Heart left ventricle (tissue), 16 donors: ENCODE measurements at regions not wholly inside any gene's neighbourhood (a gene's known extent, or its start where the extent isn't known, plus 50 kb on each side); places are given as distances from the start of the nearest gene placed in this dataset.
A peak's percentile ranks its signal among the peaks of the same experiment; 100 is the strongest.
"Not testable (repeated sequence)": the region's sequence is repeated elsewhere in the genome, so short reads cannot be mapped to it uniquely, and the experiment has no call there.

Source experiments
- ATAC-seq, 4 donors: fragments of 200-7000 bp; cut with Tn5 transposase; one replicate each; pipeline ENCODE4 v1.9.1; 2020 to 2022; ENCODE audit warnings: moderate library complexity in 4 of 4, mild to moderate bottlenecking in 3 of 4, moderate number of reproducible peaks in 1 of 4
- DNase-seq, 5 donors: peaks; one replicate each; pipeline ENCODE4 v3.0.0-alpha.2; 2020
- H3K27ac ChIP-seq, 12 donors: fragments of 200-600 bp; sonication (generic) in 4 of 12; one replicate each; pipeline versions ENCODE4 v1.5.0 to v1.8.0; 2016 to 2022; ENCODE audit warnings: mild to moderate bottlenecking in 2 of 12
- H3K27me3 ChIP-seq, 9 donors: fragments of 200-600 bp; sonication (generic) in 2 of 9; one replicate each; pipeline versions ENCODE4 v1.5.1 to v1.8.0; 2016 to 2022; ENCODE audit warnings: mild to moderate bottlenecking in 3 of 9
- H3K36me3 ChIP-seq, 9 donors: fragments of 200-600 bp; sonication (generic) in 2 of 9; one replicate each; pipeline versions ENCODE4 v1.5.0 to v1.8.0; 2018 to 2022; ENCODE audit warnings: mild to moderate bottlenecking in 2 of 9
- H3K4me1 ChIP-seq, 12 donors: fragments of 200-600 bp; sonication (generic) in 4 of 12; one replicate each; pipeline versions ENCODE4 v1.5.0 to v1.8.0; 2016 to 2022; ENCODE audit warnings: mild to moderate bottlenecking in 3 of 12
- H3K4me3 ChIP-seq, 12 donors: fragments of 200-600 bp; sonication (generic) in 4 of 12; one replicate each; pipeline versions ENCODE4 v1.5.0 to v1.8.0; 2017 to 2022; ENCODE audit warnings: mild to moderate bottlenecking in 9 of 12, moderate library complexity in 4 of 12
- H3K9me3 ChIP-seq, 12 donors: fragments of 200-600 bp; sonication (generic) in 4 of 12; one replicate each; pipeline versions ENCODE4 v1.5.0 to v1.8.0; 2016 to 2022; ENCODE audit warnings: mild to moderate bottlenecking in 1 of 12
- CTCF ChIP-seq, 12 donors: fragments of 200-600 bp; sonication (generic) in 4 of 12; IDR thresholded peaks; one replicate each; pipeline versions ENCODE4 v1.5.0 to v1.8.0; 2018 to 2022; ENCODE audit warnings: antibody characterized with exemption in 12 of 12, mild to moderate bottlenecking in 5 of 12
- WGBS, 4 donors: extraction: QIAGEN DNeasy Blood & Tissue Kit in 2 of 4; methylation state at CpG; one replicate each; pipeline versions ENCODE4 v1.1.5 to v1.1.7; 2013 to 2018; 5-methylcytosine and 5-hydroxymethylcytosine counted together
- intact Hi-C, 10 donors: fragments of 100-400 bp; cut with DNase I; formaldehyde crosslinking; loops; one replicate each; pipeline versions ENCODE4 v1.11.1 to v1.14.2; 2022
- donor health status: ischemic (EF 13 %, LVEDD 7.1; RV severe dilation, severe dysfunction).
- donor health status: healthy with polysubstance abuse.
- donor health status: DM: no; HTN: yes; CAD: no.
- donor health status: DM: no; HTN: no; CAD: no.
- donor health status: ischemic (EF 25% LVEDD 6.9; RV normal size, moderate dysfunction).
- donor health status: ischemic (EF 25% LVEDD 5.7; RV mildly dilated, moderate dysfunction).
- donor health status: healthy.
- donor health status: DM: yes; HTN: yes; CAD: no.
- donor health status: ischemic (EF 35%, LVEDD 5.7; RV mildly dilated, moderate dysfunction).
- donor health status: nonischemic (EF 11% LVEDD 7.7; RV severe dilation, severe dysfunction).
- donor health status: DM: yes; HTN: yes; CAD: no.
- donor health status: PGD.
- donor health status: ischemic (EF 29% LVEDD 5.4; RV normal size, mild dysfunction).
- donor health status: nonischemic (EF 23%, LVEDD 6.1; RV moderate dilation, normal function).

GRCh38 chr2:87486413-87486812 lies 261.5 kb upstream of the PLGLB2 start:
- peak overlapping the region in 4 of 12 donors; percentile 14 to 30 (median 22) for H3K4me3 ChIP-seq
- H3K4me1 ChIP-seq, result peaks cover 0 to 17% (median 2%) of the 10 kb centered on the region in 12 donors
- H3K36me3 ChIP-seq, intact Hi-C loops, H3K27me3 ChIP-seq, H3K9me3 ChIP-seq, DNase-seq: not testable (repeated sequence)
- H3K27ac ChIP-seq, result peak overlapping the region in 5 of 12 donors; percentile 17 to 70 (median 29)
- 77 to 92% (median 90%) methylated on average over 8 to 9 of the region's 9 CpGs for WGBS, 4 donors
- peak in 3 of 4 donors; percentile 3 to 8 (median 5) for ATAC-seq

DNA sequence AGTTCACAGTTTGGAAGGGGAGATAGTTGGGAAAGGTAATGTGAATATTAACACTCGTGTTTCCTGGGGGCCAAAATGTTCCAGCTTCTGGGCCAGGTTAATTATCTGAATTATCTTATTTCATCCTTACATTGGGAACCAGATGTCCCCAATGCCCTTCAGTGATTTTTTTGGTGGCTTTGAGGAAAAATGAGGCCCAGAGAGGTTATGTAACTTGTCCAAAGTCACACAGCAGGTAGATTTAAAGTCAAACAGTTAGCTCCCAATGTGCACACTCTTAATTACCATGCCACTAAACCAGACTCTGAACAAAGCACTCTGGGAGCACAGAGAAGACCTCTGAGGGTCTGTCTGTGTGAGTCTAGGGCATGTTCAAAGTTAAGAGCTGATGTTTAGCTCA lies 259.9 kb upstream of the PLGLB2 start:
- ATAC-seq, H3K27me3 ChIP-seq, H3K4me3 ChIP-seq, H3K9me3 ChIP-seq, intact Hi-C loops, H3K36me3 ChIP-seq, DNase-seq, H3K27ac ChIP-seq: not testable (repeated sequence)
- 93 to 100% (median 98%) methylated on average over 1 of the region's 1 CpG for WGBS, 4 donors
- H3K4me1 ChIP-seq, result peaks cover 0 to 11% (median 1%) of the 10 kb centered on the region in 12 donors

DNA sequence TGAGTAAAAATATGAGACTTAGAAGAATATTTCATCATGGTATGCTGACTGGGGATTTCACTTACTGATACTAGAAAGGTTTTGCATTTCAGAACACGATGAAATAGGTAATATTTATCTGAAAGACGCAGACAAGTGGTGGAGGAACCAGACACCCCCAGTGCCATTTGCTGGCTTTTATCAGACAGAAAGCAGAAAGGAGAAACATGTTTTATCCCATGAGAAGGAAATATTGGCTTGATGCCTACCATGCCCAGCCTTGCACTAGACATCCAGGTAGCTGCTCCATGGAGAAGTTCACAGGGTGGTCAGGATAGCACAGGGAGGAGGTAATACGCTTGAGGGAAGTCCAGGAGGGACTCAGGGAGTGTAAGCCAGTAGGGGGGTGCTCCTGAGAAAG lies 258.9 kb upstream of the PLGLB2 start:
- H3K27me3 ChIP-seq, DNase-seq, H3K4me3 ChIP-seq, H3K4me1 ChIP-seq, H3K36me3 ChIP-seq, ATAC-seq, H3K9me3 ChIP-seq, intact Hi-C loops, H3K27ac ChIP-seq: not testable (repeated sequence)
- 87 to 98% (median 95%) methylated on average over 3 of the region's 3 CpGs for WGBS, 4 donors

- H3K9me3 ChIP-seq, H3K4me3 ChIP-seq, H3K27me3 ChIP-seq, ATAC-seq, H3K36me3 ChIP-seq, intact Hi-C loops, DNase-seq: not testable (repeated sequence)
- 77 to 88% (median 82%) methylated on average over 5 of the region's 5 CpGs for WGBS, 4 donors
- peaks cover 0 to 20% (median 3%) of the 10 kb centered on the region in 12 donors for H3K4me1 ChIP-seq
- peak overlapping the region in 2 of 12 donors; percentile 7 to 34 for H3K27ac ChIP-seq
Measured at GRCh38 chr2:87494846-87495245, 253.0 kb upstream of the PLGLB2 start.

DNA sequence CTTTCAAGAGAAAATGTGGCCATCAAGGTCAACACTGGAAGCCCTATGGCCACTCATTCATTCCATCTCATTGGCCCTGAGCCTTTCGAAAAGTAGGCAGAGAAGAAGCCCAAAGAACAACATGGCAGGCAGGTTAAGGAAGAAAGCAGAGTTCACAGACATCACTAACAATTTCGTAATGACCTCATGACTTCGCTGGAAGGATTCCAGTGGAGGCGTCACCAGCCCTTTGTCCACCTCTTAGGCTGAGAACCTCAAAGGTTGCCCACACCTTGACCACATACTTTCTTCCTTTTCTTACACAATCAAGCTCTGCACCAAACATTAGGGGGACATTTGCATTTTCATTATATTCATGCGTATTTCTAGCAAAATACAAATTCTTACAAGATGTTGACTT lies 252.4 kb upstream of the PLGLB2 start:
- Histone ChIP-seq H3K4me1 (peaks cover 0 to 24% (median 4%) of the 10 kb centered on the region in 12 donors), H3K27ac (peak overlapping the region in 2 of 12 donors; percentile 7 to 34)
- H3K4me3 ChIP-seq, ATAC-seq, H3K9me3 ChIP-seq, intact Hi-C loops, DNase-seq, H3K36me3 ChIP-seq, H3K27me3 ChIP-seq: not testable (repeated sequence)
- WGBS, 4 donors, result 85 to 90% (median 87%) methylated on average over 5 of the region's 5 CpGs

- H3K9me3 ChIP-seq, DNase-seq, H3K4me3 ChIP-seq, H3K36me3 ChIP-seq, intact Hi-C loops, H3K27me3 ChIP-seq: not testable (repeated sequence)
- peak; percentile 96 to 97 (median 96) for ATAC-seq
- peak overlapping the region in 1 of 12 donors; percentile 18 for H3K27ac ChIP-seq
- 6 to 19% (median 15%) methylated on average over 2 of the region's 6 CpGs for WGBS, 4 donors
- H3K4me1 ChIP-seq, result peaks cover 0 to 27% (median 4%) of the 10 kb centered on the region in 12 donors
- TF ChIP-seq CTCF (IDR thresholded peaks at IDR 0.05), result peak in 10 of 12 donors; percentile 4 to 56 (median 42)
Measured at GRCh38 chr2:87496036-87497006, 251.6 kb upstream of the PLGLB2 start.

DNA sequence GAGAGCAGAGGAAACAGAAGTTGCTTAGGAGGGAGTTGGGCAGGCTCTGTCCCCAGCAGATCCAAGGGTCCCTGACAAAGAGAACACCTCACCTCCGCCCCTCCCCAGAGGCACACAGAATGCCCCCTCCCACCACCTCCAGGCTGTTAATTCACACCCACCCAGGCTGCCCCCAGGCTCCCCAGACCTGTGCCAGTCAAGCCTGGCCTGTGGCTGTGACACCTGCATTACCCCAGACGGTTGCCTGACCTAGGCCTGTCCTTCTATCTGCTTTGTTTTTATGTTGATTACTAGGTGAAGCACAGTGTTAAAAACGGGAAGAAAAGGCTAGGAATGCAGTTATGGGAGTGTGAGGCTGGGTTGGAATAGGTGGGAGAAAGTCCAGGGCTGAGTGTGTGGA lies 250.8 kb upstream of the PLGLB2 start:
- H3K27me3 ChIP-seq, intact Hi-C loops, DNase-seq, H3K4me3 ChIP-seq, H3K36me3 ChIP-seq, H3K27ac ChIP-seq, H3K9me3 ChIP-seq: not testable (repeated sequence)
- H3K4me1 ChIP-seq, result peaks cover 0 to 27% (median 4%) of the 10 kb centered on the region in 12 donors
- WGBS, 4 donors, result 71 to 79% methylated on average over 1 of the region's 3 CpGs; no CpG with 5 or more reads in 2 of the 4 donors
- ATAC-seq, result peak in 3 of 4 donors; percentile 6 to 16 (median 13)

GRCh38 chr2:87497700-87498099 lies 250.2 kb upstream of the PLGLB2 start:
- DNase-seq, H3K9me3 ChIP-seq, H3K4me3 ChIP-seq, intact Hi-C loops, H3K36me3 ChIP-seq, H3K27me3 ChIP-seq, ATAC-seq: not testable (repeated sequence)
- Histone ChIP-seq H3K4me1 (peaks cover 0 to 27% (median 4%) of the 10 kb centered on the region in 12 donors), H3K27ac (peak overlapping the region in 3 of 12 donors; percentile 34 to 46 (median 42))
- WGBS, 4 donors, result 80 to 87% (median 83%) methylated on average over 3 to 4 of the region's 4 CpGs

DNA sequence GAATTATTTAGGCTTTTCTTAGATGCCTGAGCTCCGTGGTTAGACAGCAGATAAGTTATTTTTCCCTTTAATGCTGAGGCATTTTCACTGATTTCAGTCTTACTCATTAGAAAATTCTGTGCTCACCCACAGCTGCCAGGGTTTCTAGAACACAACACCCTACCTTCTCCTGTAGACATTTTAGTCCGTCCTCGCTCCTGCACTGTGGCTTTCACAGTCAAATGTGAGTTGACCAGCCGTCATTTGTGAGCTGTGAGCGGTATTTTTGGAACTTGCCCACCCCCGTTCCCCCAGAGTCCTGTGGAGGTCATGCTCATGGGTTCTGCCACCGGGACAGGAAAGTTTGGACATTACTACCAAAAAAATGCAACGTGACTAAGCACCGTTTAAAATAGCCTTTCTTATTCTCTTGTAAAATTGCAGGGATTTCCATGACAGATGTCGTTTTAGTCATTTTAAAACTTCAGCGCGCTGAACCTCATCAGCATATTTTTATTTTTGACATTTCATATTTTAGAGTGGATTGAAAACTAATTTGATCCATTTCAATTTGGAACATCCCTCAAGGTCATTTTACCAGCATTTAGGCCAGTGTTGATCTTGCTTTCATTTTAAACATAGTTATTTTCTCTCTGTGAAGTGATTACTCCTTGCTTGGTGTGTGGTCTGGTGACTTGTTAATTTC lies 249.6 kb upstream of the PLGLB2 start:
- H3K36me3 ChIP-seq, H3K9me3 ChIP-seq, intact Hi-C loops, H3K27me3 ChIP-seq: not testable (repeated sequence)
- Histone ChIP-seq H3K27ac (peak overlapping the region in 7 of 12 donors; percentile 41 to 63 (median 53)), H3K4me1 (peaks cover 0 to 27% (median 4%) of the 10 kb centered on the region in 12 donors), H3K4me3 (peak overlapping the region in 9 of 12 donors; percentile 9 to 41 (median 25))
- DNase-seq (peak in 1 of 5 donors; percentile 29), ATAC-seq (peak in 2 of 4 donors; percentile 19 to 33)
- 23 to 31% (median 27%) methylated on average over 4 to 6 of the region's 12 CpGs for WGBS, 4 donors
